Caco-2 (cell line): ENCODE measurements at regions not wholly inside any gene's neighbourhood (a gene's known extent, or its start where the extent isn't known, plus 50 kb on each side); places are given as distances from the start of the nearest gene placed in this dataset.

ENCODE experiments used
- BruUV-seq: library from RNA; stranded (reverse); fragments of 400-500 nt; replicated peaks from 2 replicates; lab custom pipeline; 2021; lab: Mats Ljungman, UMichigan
- CTCF ChIA-PET: fragments of 300-600 bp; sonication (Branson Sonifier 250); formaldehyde crosslinking; loops from one replicate; lab custom pipeline; 2022; ENCODE audit warnings: antibody characterized with exemption; lab: Charles Lee
- POLR2A ChIA-PET: fragments of 300-600 bp; sonication (Branson Sonifier 250); formaldehyde crosslinking; loops from one replicate; lab custom pipeline; 2022; ENCODE audit warnings: antibody characterized with exemption; lab: Charles Lee
- DNase-seq, 2 experiments: peaks; one replicate each; pipeline versions ENCODE4 v3.0.0 to v3.0.0-alpha.2; 2020 to 2022
- H3K27me3 ChIP-seq: replicated peaks from 2 replicates; pipeline ENCODE4 v1.6.0; 2011; ENCODE audit warnings: low read length; ENCODE audit not compliant: control insufficient read depth, insufficient read depth
- H3K36me3 ChIP-seq: 2 replicates; pipeline ENCODE4 v1.5.1; 2011; ENCODE audit warnings: low read length; ENCODE audit not compliant: control insufficient read depth, insufficient read depth
- H3K4me1 ChIP-seq: fragments of 250-450 bp; sonication (Bioruptor Pico); 2 replicates; pipeline ENCODE4 v1.5.1; 2020; ENCODE audit warnings: mild to moderate bottlenecking
- H3K4me3 ChIP-seq: 2 replicates; pipeline ENCODE4 v1.5.1; 2011; ENCODE audit warnings: low read depth, mild to moderate bottlenecking, control low read depth, low read length
- H3K9me3 ChIP-seq: fragments of 250-450 bp; sonication (Bioruptor Pico); 2 replicates; pipeline ENCODE4 v1.5.1; 2020; ENCODE audit warnings: mild to moderate bottlenecking, moderate library complexity
- H3K27ac Mint-ChIP-seq: one replicate; pipeline ENCODE4 v1.8.0; 2022; ENCODE audit warnings: mixed read lengths; ENCODE audit not compliant: unreplicated experiment
- H3K27me3 Mint-ChIP-seq: one replicate; pipeline ENCODE4 v1.8.0; 2022; ENCODE audit warnings: mixed read lengths; ENCODE audit not compliant: insufficient read depth, unreplicated experiment
- H3K36me3 Mint-ChIP-seq: one replicate; pipeline ENCODE4 v1.8.0; 2022; ENCODE audit warnings: mild to moderate bottlenecking, mixed read lengths; ENCODE audit not compliant: insufficient read depth, unreplicated experiment
- H3K4me1 Mint-ChIP-seq: one replicate; pipeline ENCODE4 v1.8.0; 2022; ENCODE audit warnings: low read depth, mixed read lengths; ENCODE audit not compliant: unreplicated experiment
- H3K4me3 Mint-ChIP-seq: one replicate; pipeline ENCODE4 v1.8.0; 2022; ENCODE audit warnings: mild to moderate bottlenecking, moderate library complexity, mixed read lengths; ENCODE audit not compliant: unreplicated experiment
- H3K9me3 Mint-ChIP-seq: one replicate; pipeline ENCODE4 v1.8.0; 2022; ENCODE audit warnings: mixed read lengths; ENCODE audit not compliant: unreplicated experiment
- intact Hi-C: fragments of 100-400 bp; cut with micrococcal nuclease; formaldehyde crosslinking; loops from one replicate; pipeline ENCODE4 v1.10.0; 2022; ENCODE audit not compliant: unreplicated experiment
- TF ChIP-seq, protein P1 (sequence below), 2 experiments: fragments of 200-600 bp in 1 of 2; IDR thresholded peaks; 1 replicate in 1 of 2; 2 replicates in 1 of 2; pipeline versions ENCODE4 v1.5.1 to v1.8.0; 2011 to 2022; ENCODE audit warnings: antibody characterized with exemption in 1 of 2, control low read depth in 1 of 2, inconsistent platforms in 1 of 2, low read depth in 1 of 2, low read length in 1 of 2, mild to moderate bottlenecking in 1 of 2, moderate library complexity in 1 of 2; ENCODE audit not compliant: insufficient read depth in 1 of 2, severe bottlenecking in 1 of 2, unreplicated experiment in 1 of 2

DNA sequence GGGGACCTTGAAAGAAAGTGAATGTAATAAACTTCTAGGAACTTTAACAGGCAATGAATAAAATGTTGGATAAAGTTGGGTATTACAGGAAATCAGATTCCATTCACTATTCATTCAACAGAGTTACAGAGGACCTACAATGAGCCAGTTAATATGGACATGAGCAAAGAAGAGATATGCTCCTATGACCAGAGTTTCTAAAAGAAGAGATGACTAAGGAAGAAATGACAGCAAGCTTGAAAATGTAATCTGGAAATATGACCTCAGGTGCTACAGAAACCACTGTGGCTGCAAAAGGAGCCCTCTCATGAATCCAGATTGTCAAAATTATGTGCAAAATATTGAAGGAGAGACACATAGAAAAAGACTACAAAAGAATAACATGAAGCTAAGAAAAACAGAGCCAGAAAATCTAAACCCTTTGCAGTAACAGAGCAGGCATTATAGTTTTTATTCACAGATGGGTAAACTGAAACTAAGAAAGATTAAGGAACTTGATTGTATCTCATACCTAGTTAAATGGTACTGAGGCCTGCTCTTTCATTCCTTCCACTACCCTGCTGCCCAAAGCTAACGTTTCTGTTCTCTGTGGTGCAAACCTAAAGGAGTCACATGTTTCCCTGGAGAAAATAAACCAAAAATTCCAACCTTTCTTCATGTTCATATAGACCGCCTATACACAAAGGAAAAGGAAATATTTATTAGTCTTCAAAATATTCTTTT lies 378.3 kb downstream of the GBA3 start:
- intact Hi-C loops: no loop called here
- TF ChIP-seq, protein P1, sequence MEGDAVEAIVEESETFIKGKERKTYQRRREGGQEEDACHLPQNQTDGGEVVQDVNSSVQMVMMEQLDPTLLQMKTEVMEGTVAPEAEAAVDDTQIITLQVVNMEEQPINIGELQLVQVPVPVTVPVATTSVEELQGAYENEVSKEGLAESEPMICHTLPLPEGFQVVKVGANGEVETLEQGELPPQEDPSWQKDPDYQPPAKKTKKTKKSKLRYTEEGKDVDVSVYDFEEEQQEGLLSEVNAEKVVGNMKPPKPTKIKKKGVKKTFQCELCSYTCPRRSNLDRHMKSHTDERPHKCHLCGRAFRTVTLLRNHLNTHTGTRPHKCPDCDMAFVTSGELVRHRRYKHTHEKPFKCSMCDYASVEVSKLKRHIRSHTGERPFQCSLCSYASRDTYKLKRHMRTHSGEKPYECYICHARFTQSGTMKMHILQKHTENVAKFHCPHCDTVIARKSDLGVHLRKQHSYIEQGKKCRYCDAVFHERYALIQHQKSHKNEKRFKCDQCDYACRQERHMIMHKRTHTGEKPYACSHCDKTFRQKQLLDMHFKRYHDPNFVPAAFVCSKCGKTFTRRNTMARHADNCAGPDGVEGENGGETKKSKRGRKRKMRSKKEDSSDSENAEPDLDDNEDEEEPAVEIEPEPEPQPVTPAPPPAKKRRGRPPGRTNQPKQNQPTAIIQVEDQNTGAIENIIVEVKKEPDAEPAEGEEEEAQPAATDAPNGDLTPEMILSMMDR (IDR thresholded peaks at IDR 0.05; ENCODE audit: insufficient read depth in 1 of 2, low read depth in 1 of 2, low read length in 1 of 2, severe bottlenecking in 1 of 2, unreplicated experiment in 1 of 2): no peak
- H3K27me3 Mint-ChIP-seq: peaks cover 2% of the 10 kb centered on the region
- BruUV-seq: no TSS peak
- Histone ChIP-seq H3K27me3 (no peaks in the 10 kb centered on the region), H3K36me3 (no peaks in the 10 kb centered on the region), H3K9me3 (no peaks in the 10 kb centered on the region), H3K4me1 (no peaks in the 10 kb centered on the region), H3K4me3 (no peak overlapping the region)
- no peak overlapping the region for H3K4me3 Mint-ChIP-seq
- H3K9me3 Mint-ChIP-seq: no peaks in the 10 kb centered on the region
- CTCF ChIA-PET: no interaction called here
- POLR2A ChIA-PET: no interaction called here
- H3K36me3 Mint-ChIP-seq: no peaks in the 10 kb centered on the region
- no peaks in the 10 kb centered on the region for H3K4me1 Mint-ChIP-seq
- no peak overlapping the region for H3K27ac Mint-ChIP-seq
- DNase-seq: no peak

DNA sequence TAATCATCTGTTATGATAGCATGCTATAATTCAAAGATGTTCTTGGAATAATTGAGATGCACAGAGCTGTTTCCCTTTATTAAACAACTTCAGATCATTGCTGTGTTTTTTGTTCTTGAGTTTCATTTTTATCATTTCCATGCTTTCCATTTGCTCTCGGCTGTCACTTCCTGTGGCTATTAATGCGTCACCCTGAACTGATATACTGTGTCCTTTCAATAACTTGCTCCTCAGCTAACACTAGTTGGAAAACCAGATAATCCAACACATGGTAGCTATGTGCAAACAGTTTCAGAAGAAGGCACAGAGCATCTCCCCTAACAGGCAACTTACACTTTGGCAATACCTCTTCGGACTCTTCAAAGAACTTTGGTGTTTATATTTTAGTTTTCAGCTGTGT lies 376.0 kb downstream of the GBA3 start:
- Histone ChIP-seq H3K4me3 (no peak overlapping the region), H3K36me3 (no peaks in the 10 kb centered on the region), H3K9me3 (no peaks in the 10 kb centered on the region), H3K27me3 (no peaks in the 10 kb centered on the region), H3K4me1 (no peaks in the 10 kb centered on the region)
- no peak overlapping the region for H3K27ac Mint-ChIP-seq
- intact Hi-C loops: no loop called here
- POLR2A ChIA-PET: no interaction called here
- no peak overlapping the region for H3K4me3 Mint-ChIP-seq
- CTCF ChIA-PET: no interaction called here
- no peaks in the 10 kb centered on the region for H3K36me3 Mint-ChIP-seq
- BruUV-seq: no TSS peak
- H3K4me1 Mint-ChIP-seq: no peaks in the 10 kb centered on the region
- H3K27me3 Mint-ChIP-seq: peaks cover 2% of the 10 kb centered on the region
- no peak for DNase-seq
- H3K9me3 Mint-ChIP-seq: no peaks in the 10 kb centered on the region
- TF ChIP-seq, protein P1 (IDR thresholded peaks at IDR 0.05; ENCODE audit: insufficient read depth in 1 of 2, low read depth in 1 of 2, low read length in 1 of 2, severe bottlenecking in 1 of 2, unreplicated experiment in 1 of 2): no peak

DNA sequence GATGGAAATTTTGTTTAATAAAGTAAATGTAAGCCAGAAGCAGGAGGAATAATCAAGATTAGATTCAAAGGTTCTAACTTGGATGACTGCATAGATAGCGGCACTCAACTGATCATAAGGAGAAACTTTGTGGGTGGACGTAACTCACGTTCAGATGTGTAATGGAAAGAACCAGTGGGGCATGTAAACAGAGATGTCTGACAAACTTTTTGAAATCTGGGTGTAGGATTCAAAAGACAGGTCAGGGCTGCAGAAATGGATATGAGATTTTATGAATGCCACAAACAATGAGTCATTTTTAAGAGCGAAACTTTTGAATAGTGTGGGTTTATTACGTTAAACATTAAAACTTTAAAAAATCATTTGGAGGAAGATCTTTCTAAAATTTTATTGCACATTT lies 375.6 kb downstream of the GBA3 start:
- Mint-ChIP-seq H3K27me3 (peaks cover 2% of the 10 kb centered on the region), H3K4me3 (no peak overlapping the region), H3K9me3 (no peaks in the 10 kb centered on the region), H3K4me1 (no peaks in the 10 kb centered on the region), H3K27ac (no peak overlapping the region), H3K36me3 (no peaks in the 10 kb centered on the region)
- TF ChIP-seq, protein P1 (IDR thresholded peaks at IDR 0.05; ENCODE audit: insufficient read depth in 1 of 2, low read depth in 1 of 2, low read length in 1 of 2, severe bottlenecking in 1 of 2, unreplicated experiment in 1 of 2): no peak
- no TSS peak for BruUV-seq
- no peak overlapping the region for H3K4me3 ChIP-seq
- ChIA-PET CTCF (no interaction called here), POLR2A (no interaction called here)
- H3K36me3 ChIP-seq: no peaks in the 10 kb centered on the region
- H3K9me3 ChIP-seq: no peaks in the 10 kb centered on the region
- no peak for DNase-seq
- H3K4me1 ChIP-seq: no peaks in the 10 kb centered on the region
- no peaks in the 10 kb centered on the region for H3K27me3 ChIP-seq
- intact Hi-C loops: no loop called here
